NCI-H2107 treated with DMSO at 0.1 percent for 48 hours (cell line): ENCODE measurements at regions not wholly inside any gene's neighbourhood (a gene's known extent, or its start where the extent isn't known, plus 50 kb on each side); places are given as distances from the start of the nearest gene placed in this dataset.

Experiments used
- DNase-seq: peaks from one replicate; lab custom pipeline; 2025; ENCODE audit not compliant: unreplicated experiment; lab: John Stamatoyannopoulos, UW

GRCh38 chr3:14334936-14335335 is 67.5 kb upstream of the SLC6A6 start:
- DNase-seq = no peak

- no peak for DNase-seq
Measured at GRCh38 chr3:14335774-14336748, 66.3 kb upstream of the SLC6A6 start.

- DNase-seq = no peak
Measured at GRCh38 chr3:14336749-14337598, 65.4 kb upstream of the SLC6A6 start.

- no peak for DNase-seq
Measured at GRCh38 chr3:14337828-14338227, 64.6 kb upstream of the SLC6A6 start.

GRCh38 chr3:14338242-14338641 is 64.2 kb upstream of the SLC6A6 start:
- DNase-seq = no peak

- no peak for DNase-seq
Measured at GRCh38 chr3:14338898-14339458, 63.4 kb upstream of the SLC6A6 start.

GRCh38 chr3:14340960-14341708 is 61.3 kb upstream of the SLC6A6 start:
- DNase-seq = no peak

GRCh38 chr3:14343338-14344112 is 58.9 kb upstream of the SLC6A6 start:
- DNase-seq = no peak

GRCh38 chr3:14344351-14344750 is 58.1 kb upstream of the SLC6A6 start:
- no peak for DNase-seq

GRCh38 chr3:14345496-14346150 is 56.8 kb upstream of the SLC6A6 start:
- DNase-seq = no peak

GRCh38 chr3:14346191-14346590 is 56.2 kb upstream of the SLC6A6 start:
- no peak for DNase-seq

- no peak for DNase-seq
Measured at GRCh38 chr3:14346642-14347041, 55.8 kb upstream of the SLC6A6 start.

GRCh38 chr3:14347110-14347509 is 55.3 kb upstream of the SLC6A6 start:
- no peak for DNase-seq

- DNase-seq = no peak
Measured at GRCh38 chr3:14351617-14352001, 50.8 kb upstream of the SLC6A6 start.

- DNase-seq = no peak
Measured at GRCh38 chr3:14352002-14352627, 50.3 kb upstream of the SLC6A6 start.
